ENCODE measurements at regions not wholly inside any gene's neighbourhood (a gene's known extent, or its start where the extent isn't known, plus 50 kb on each side); places are given as distances from the start of the nearest gene placed in this dataset.

- Histone ChIP-seq H3K9ac (no peak overlapping the region), H3K4me3 (ENCODE audit: low read depth, low read length) (no peak overlapping the region), H3K4me1 (no peaks in the 10 kb centered on the region), H2AFZ (no peak overlapping the region), H3K4me2 (ENCODE audit: low read length) (no peak overlapping the region), H3K27ac (no peak overlapping the region), H3K27me3 (ENCODE audit: control insufficient read depth, insufficient read depth, low read length) (no peaks in the 10 kb centered on the region), H3K36me3 (ENCODE audit: control insufficient read depth, insufficient read depth, low read length) (no peaks in the 10 kb centered on the region), H3K9me3 (ENCODE audit: control insufficient read depth, low read length) (no peaks in the 10 kb centered on the region), H3K79me2 (no peaks in the 10 kb centered on the region)
- no peak for TF ChIP-seq CTCF (IDR thresholded peaks at IDR 0.05)
Measured at GRCh38 chr2:4291430-4291829, 588.1 kb downstream of the DCDC2C start.

DNA sequence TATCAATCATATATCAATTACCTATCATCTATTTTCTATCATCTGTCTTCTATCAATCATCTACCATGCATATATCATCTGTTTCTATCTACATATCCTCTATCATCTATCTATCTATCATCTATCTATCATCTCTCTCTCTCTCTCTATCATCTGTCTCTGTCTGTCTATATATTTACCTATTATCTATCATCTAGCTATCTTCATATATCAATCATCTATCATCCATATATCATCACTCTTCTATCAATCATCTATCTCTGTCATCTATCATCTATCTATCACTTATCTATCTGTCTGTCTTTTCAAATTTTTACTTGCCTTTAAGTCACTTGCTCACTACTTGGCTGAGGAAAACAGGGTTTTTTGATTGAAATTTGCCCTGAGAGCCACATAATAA is 592.3 kb downstream of the DCDC2C start:
- TF ChIP-seq CTCF (IDR thresholded peaks at IDR 0.05) = no peak
- H2AFZ ChIP-seq = no peak overlapping the region
- no peak overlapping the region for H3K9ac ChIP-seq
- H3K79me2 ChIP-seq = no peaks in the 10 kb centered on the region
- no peaks in the 10 kb centered on the region for H3K27me3 ChIP-seq (ENCODE audit: control insufficient read depth, insufficient read depth, low read length)
- H3K27ac ChIP-seq = no peak overlapping the region
- no peaks in the 10 kb centered on the region for H3K4me1 ChIP-seq
- H3K4me3 ChIP-seq (ENCODE audit: low read depth, low read length) = no peak overlapping the region
- H3K36me3 ChIP-seq (ENCODE audit: control insufficient read depth, insufficient read depth, low read length) = no peaks in the 10 kb centered on the region
- no peaks in the 10 kb centered on the region for H3K9me3 ChIP-seq (ENCODE audit: control insufficient read depth, low read length)
- H3K4me2 ChIP-seq (ENCODE audit: low read length) = no peak overlapping the region

- Histone ChIP-seq H3K4me2 (ENCODE audit: low read length) (no peak overlapping the region), H3K4me1 (no peaks in the 10 kb centered on the region), H3K27ac (no peak overlapping the region), H3K9ac (no peak overlapping the region), H3K4me3 (ENCODE audit: low read depth, low read length) (no peak overlapping the region), H3K36me3 (ENCODE audit: control insufficient read depth, insufficient read depth, low read length) (no peaks in the 10 kb centered on the region), H3K79me2 (no peaks in the 10 kb centered on the region), H3K27me3 (ENCODE audit: control insufficient read depth, insufficient read depth, low read length) (no peaks in the 10 kb centered on the region), H3K9me3 (ENCODE audit: control insufficient read depth, low read length) (no peaks in the 10 kb centered on the region), H2AFZ (no peak overlapping the region)
- TF ChIP-seq CTCF (IDR thresholded peaks at IDR 0.05) = no peak
Measured at GRCh38 chr2:4300616-4301015, 597.2 kb downstream of the DCDC2C start.

GRCh38 chr2:4324531-4324930 is 621.2 kb downstream of the DCDC2C start:
- Histone ChIP-seq H3K4me1 (no peaks in the 10 kb centered on the region), H3K79me2 (no peaks in the 10 kb centered on the region), H2AFZ (no peak overlapping the region), H3K36me3 (ENCODE audit: control insufficient read depth, insufficient read depth, low read length) (no peaks in the 10 kb centered on the region), H3K9me3 (ENCODE audit: control insufficient read depth, low read length) (no peaks in the 10 kb centered on the region), H3K27ac (no peak overlapping the region), H3K27me3 (ENCODE audit: control insufficient read depth, insufficient read depth, low read length) (no peaks in the 10 kb centered on the region), H3K4me2 (ENCODE audit: low read length) (no peak overlapping the region), H3K9ac (no peak overlapping the region), H3K4me3 (ENCODE audit: low read depth, low read length) (no peak overlapping the region)
- no peak for TF ChIP-seq CTCF (IDR thresholded peaks at IDR 0.05)

DNA sequence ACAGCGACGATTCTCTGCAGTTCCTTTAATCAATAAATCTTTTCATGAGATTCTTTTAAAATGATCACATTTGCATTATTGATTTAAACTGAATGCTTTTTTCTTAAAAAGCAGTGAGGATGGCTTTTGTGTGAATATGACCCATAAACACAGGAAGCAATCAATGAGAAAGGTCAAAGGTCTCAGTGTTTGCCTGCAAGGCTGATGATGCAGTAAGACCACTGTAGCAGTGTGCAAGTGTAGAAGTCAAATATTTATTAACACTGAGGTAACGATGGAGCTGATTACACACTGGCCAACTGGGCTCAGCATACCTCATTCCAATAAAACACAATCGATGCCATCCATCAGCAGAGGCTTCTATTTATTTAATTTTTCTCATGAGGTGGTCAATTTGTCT is 633.5 kb downstream of the DCDC2C start:
- TF ChIP-seq CTCF (IDR thresholded peaks at IDR 0.05) = no peak
- Histone ChIP-seq H3K79me2 (no peaks in the 10 kb centered on the region), H2AFZ (no peak overlapping the region), H3K4me2 (ENCODE audit: low read length) (no peak overlapping the region), H3K4me3 (ENCODE audit: low read depth, low read length) (no peak overlapping the region), H3K36me3 (ENCODE audit: control insufficient read depth, insufficient read depth, low read length) (no peaks in the 10 kb centered on the region), H3K9me3 (ENCODE audit: control insufficient read depth, low read length) (no peaks in the 10 kb centered on the region), H3K27ac (no peak overlapping the region), H3K9ac (no peak overlapping the region), H3K4me1 (no peaks in the 10 kb centered on the region), H3K27me3 (ENCODE audit: control insufficient read depth, insufficient read depth, low read length) (no peaks in the 10 kb centered on the region)

All from parathyroid adenoma (tissue), 2 donors.